ENCODE measurements at regions not wholly inside any gene's neighbourhood (a gene's known extent, or its start where the extent isn't known, plus 50 kb on each side); places are given as distances from the start of the nearest gene placed in this dataset.

DNA sequence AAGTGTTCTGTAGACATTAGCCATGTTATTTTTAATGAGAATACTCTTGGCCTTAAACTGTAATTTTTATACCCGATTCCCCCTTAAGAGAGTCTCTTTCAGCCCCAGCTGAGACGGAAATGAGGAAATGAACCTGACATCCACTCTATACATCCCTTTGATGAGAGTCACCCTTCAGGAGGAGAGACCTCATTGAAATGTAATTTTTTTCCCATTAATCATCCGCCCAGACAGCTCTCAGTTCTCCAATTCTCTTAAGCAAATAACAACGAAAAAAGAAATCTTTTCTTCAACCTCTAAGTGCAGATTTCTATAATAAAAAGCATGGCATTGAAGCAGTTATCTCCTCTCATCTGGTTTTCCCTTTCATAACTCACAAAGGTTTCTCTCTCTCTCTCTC lies 243.8 kb upstream of the PMEPA1 start:
- Histone ChIP-seq H3K4me1 (ENCODE audit: control insufficient read depth, extremely low read depth, insufficient read depth, low read length) (no peaks in the 10 kb centered on the region), H3K36me3 (ENCODE audit: control insufficient read depth in 2 of 2, extremely low read depth in 1 of 2, insufficient read depth in 2 of 2, low read length in 2 of 2) (no peaks in the 10 kb centered on the region), H3K9me3 (ENCODE audit: control insufficient read depth, low read depth, low read length) (no peaks in the 10 kb centered on the region), H2AFZ (ENCODE audit: control insufficient read depth, low read length) (no peak overlapping the region), H3K4me2 (ENCODE audit: control insufficient read depth, extremely low read depth, insufficient read depth, low read depth, low read length) (no peak overlapping the region), H3K27ac (ENCODE audit: control insufficient read depth, insufficient read depth, low read length) (no peak overlapping the region), H3K9ac (ENCODE audit: control insufficient read depth, extremely low read depth, insufficient read depth, low read length) (no peak overlapping the region), H3K79me2 (ENCODE audit: control insufficient read depth, insufficient read depth, low read length) (no peaks in the 10 kb centered on the region), H3K27me3 (ENCODE audit: control insufficient read depth, extremely low read depth, insufficient read depth, low read length) (peaks cover 38% of the 10 kb centered on the region), H3K9me1 (ENCODE audit: control insufficient read depth, extremely low read depth, insufficient read depth, low read length) (no peaks in the 10 kb centered on the region), H4K20me1 (ENCODE audit: control insufficient read depth, extremely low read depth, insufficient read depth, low read length) (no peaks in the 10 kb centered on the region), H3K4me3 (ENCODE audit: control insufficient read depth in 2 of 3, extremely low read depth in 1 of 3, insufficient read depth in 2 of 3, low read depth in 1 of 3, low read length in 3 of 3) (no peak overlapping the region)
- dilution Hi-C loops (cut with MboI; ENCODE audit: extremely low pct_ligation_motif_present, low sequenced_read_pairs), result no loop called here
- FAIRE-seq (no peak), DNase-seq (ENCODE audit: low read depth, low spot score) (no peak)
- TF ChIP-seq CTCF (optimal IDR thresholded peaks at IDR 0.05 in 1 of 3, IDR thresholded peaks at IDR 0.05 in 1 of 3, conservative IDR thresholded peaks at IDR 0.05 in 1 of 3; ENCODE audit: extremely low read depth in 1 of 3, insufficient read depth in 2 of 3, low read length in 3 of 3) (no peak), EZH2 (IDR thresholded peaks at IDR 0.05; ENCODE audit: low read length) (no peak)

DNA sequence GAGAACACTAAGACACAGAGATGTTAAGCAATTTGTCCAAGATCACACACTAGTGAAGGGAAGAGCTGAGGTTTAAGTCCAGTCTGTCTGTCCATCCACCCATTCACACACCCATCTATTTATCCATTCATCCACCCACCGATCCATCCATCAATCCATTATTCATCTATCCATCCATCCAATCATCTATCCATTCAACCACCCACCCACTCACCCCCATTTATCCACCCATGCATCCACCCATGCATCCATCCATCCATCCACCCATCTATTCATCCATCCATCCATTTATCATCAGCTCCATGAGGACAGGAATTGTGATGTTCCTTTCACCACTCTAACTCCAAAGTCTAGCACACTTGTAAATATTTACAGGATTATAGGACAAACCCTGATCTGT lies 242.3 kb upstream of the PMEPA1 start:
- FAIRE-seq, result no peak
- no peaks in the 10 kb centered on the region for H4K20me1 ChIP-seq (ENCODE audit: control insufficient read depth, extremely low read depth, insufficient read depth, low read length)
- H3K27ac ChIP-seq (ENCODE audit: control insufficient read depth, insufficient read depth, low read length), result no peak overlapping the region
- H3K9me3 ChIP-seq (ENCODE audit: control insufficient read depth, low read depth, low read length), result no peaks in the 10 kb centered on the region
- H2AFZ ChIP-seq (ENCODE audit: control insufficient read depth, low read length), result no peak overlapping the region
- no peaks in the 10 kb centered on the region for H3K79me2 ChIP-seq (ENCODE audit: control insufficient read depth, insufficient read depth, low read length)
- TF ChIP-seq EZH2 (IDR thresholded peaks at IDR 0.05; ENCODE audit: low read length) (no peak), CTCF (optimal IDR thresholded peaks at IDR 0.05 in 1 of 3, IDR thresholded peaks at IDR 0.05 in 1 of 3, conservative IDR thresholded peaks at IDR 0.05 in 1 of 3; ENCODE audit: extremely low read depth in 1 of 3, insufficient read depth in 2 of 3, low read length in 3 of 3) (no peak)
- no peak overlapping the region for H3K4me3 ChIP-seq (ENCODE audit: control insufficient read depth in 2 of 3, extremely low read depth in 1 of 3, insufficient read depth in 2 of 3, low read depth in 1 of 3, low read length in 3 of 3)
- H3K36me3 ChIP-seq (ENCODE audit: control insufficient read depth in 2 of 2, extremely low read depth in 1 of 2, insufficient read depth in 2 of 2, low read length in 2 of 2), result no peaks in the 10 kb centered on the region
- dilution Hi-C loops (cut with MboI; ENCODE audit: extremely low pct_ligation_motif_present, low sequenced_read_pairs), result no loop called here
- no peak overlapping the region for H3K9ac ChIP-seq (ENCODE audit: control insufficient read depth, extremely low read depth, insufficient read depth, low read length)
- no peaks in the 10 kb centered on the region for H3K9me1 ChIP-seq (ENCODE audit: control insufficient read depth, extremely low read depth, insufficient read depth, low read length)
- H3K4me1 ChIP-seq (ENCODE audit: control insufficient read depth, extremely low read depth, insufficient read depth, low read length), result no peaks in the 10 kb centered on the region
- no peak for DNase-seq (ENCODE audit: low read depth, low spot score)
- peaks cover 25% of the 10 kb centered on the region for H3K27me3 ChIP-seq (ENCODE audit: control insufficient read depth, extremely low read depth, insufficient read depth, low read length)
- no peak overlapping the region for H3K4me2 ChIP-seq (ENCODE audit: control insufficient read depth, extremely low read depth, insufficient read depth, low read depth, low read length)
